Stomach (tissue), 4 donors: ENCODE measurements at regions not wholly inside any gene's neighbourhood (a gene's known extent, or its start where the extent isn't known, plus 50 kb on each side); places are given as distances from the start of the nearest gene placed in this dataset.

Experiments used
- EP300 ChIP-seq: sonication (generic); formaldehyde crosslinking; IDR thresholded peaks from one replicate; pipeline ENCODE4 v1.6.1; 2017; ENCODE audit warnings: antibody characterized with exemption
- POLR2A ChIP-seq, 4 donors: fragments of 450-650 bp; IDR thresholded peaks; one replicate each; pipeline ENCODE4 v1.6.1; 2016; ENCODE audit warnings: antibody characterized with exemption in 4 of 4, control low read depth in 2 of 4, mild to moderate bottlenecking in 1 of 4, moderate library complexity in 1 of 4
- POLR2AphosphoS5 ChIP-seq, 3 donors: sonication (generic); formaldehyde crosslinking; IDR thresholded peaks; one replicate each; pipeline ENCODE4 v1.6.1; 2016; ENCODE audit warnings: antibody characterized with exemption in 3 of 3
- TF ChIP-seq, protein P1 (sequence below), 7 experiments: fragments of 450-650 bp in 4 of 7; fragments of 200-600 bp in 3 of 7; sonication (generic) in 3 of 7; IDR thresholded peaks; one replicate each; pipeline ENCODE4 v1.5.1; 2016 to 2019; ENCODE audit warnings: antibody characterized with exemption in 7 of 7, control low read depth in 2 of 7, mild to moderate bottlenecking in 1 of 7

DNA sequence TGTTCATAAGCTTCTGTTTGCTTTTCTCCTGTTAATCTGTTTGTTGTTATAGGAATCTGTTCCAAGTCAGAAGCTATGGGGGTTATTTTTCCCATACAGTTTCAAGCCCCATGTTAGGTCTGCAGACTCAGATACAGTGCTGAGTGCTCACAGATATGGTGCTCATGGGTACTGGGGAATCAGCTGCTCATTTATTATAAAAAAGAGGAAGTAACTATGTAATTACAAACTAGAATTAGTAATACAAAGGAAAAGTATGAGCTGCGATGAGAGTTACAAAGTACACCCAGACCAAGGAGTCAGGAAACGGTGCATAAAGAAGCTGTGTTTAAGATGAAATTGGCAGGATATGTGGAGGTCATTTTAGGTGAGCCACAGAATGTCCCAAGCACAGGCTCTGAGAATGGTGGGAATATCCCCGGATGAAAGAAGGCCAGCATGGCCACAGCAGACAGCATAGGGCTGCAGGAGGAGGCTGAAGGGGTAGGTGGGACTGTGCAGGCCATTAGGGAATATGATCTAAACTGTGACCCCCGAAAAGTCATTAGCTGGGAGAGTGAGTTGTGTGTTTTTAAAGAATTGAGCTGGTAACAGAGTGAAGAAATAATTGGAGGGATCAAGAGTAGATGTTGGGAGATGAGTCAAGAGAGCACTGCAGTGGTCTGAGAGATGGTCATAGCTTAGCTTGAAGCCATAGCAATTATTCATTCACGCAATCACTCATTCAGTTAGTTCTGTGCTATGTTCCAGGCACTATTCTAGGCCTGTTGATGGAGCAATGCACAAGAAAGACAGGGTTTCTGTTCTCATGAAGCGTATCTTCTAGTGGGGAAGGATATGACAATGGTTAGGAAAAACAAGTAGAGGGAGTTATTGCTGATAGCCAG lies 177.4 kb upstream of the UBL3 start:
- TF ChIP-seq EP300 = no peak
- TF ChIP-seq, protein P1, sequence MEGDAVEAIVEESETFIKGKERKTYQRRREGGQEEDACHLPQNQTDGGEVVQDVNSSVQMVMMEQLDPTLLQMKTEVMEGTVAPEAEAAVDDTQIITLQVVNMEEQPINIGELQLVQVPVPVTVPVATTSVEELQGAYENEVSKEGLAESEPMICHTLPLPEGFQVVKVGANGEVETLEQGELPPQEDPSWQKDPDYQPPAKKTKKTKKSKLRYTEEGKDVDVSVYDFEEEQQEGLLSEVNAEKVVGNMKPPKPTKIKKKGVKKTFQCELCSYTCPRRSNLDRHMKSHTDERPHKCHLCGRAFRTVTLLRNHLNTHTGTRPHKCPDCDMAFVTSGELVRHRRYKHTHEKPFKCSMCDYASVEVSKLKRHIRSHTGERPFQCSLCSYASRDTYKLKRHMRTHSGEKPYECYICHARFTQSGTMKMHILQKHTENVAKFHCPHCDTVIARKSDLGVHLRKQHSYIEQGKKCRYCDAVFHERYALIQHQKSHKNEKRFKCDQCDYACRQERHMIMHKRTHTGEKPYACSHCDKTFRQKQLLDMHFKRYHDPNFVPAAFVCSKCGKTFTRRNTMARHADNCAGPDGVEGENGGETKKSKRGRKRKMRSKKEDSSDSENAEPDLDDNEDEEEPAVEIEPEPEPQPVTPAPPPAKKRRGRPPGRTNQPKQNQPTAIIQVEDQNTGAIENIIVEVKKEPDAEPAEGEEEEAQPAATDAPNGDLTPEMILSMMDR (IDR thresholded peaks at IDR 0.05) = no peak
- no peak for TF ChIP-seq POLR2AphosphoS5 (IDR thresholded peaks at IDR 0.05)
- no peak for TF ChIP-seq POLR2A (IDR thresholded peaks at IDR 0.05)
